ENCODE measurements at regions not wholly inside any gene's neighbourhood (a gene's known extent, or its start where the extent isn't known, plus 50 kb on each side); places are given as distances from the start of the nearest gene placed in this dataset.

GRCh38 chr16:85199880-85200279 lies 87.6 kb upstream of the CIBAR2 start:
- intact Hi-C loops (cut with micrococcal nuclease; ENCODE audit: unreplicated experiment) (no loop called here), in situ Hi-C loops (cut with HindIII; ENCODE audit: extremely low pct_ligation_motif_present, low pct_unique_long_range_greater_than_20kb) (no loop called here)
- no peak for ATAC-seq
- DNase-seq (ENCODE audit: low spot score), result no peak
- CTCF ChIA-PET (ENCODE audit: low intra/inter-chr PET ratio, low total read pairs), result no interaction called here
- no peaks in the 10 kb centered on the region for H3K9me3 ChIP-seq (ENCODE audit: low read length)
- BruUV-seq (replicated peaks), result no TSS peak
- H4K20me1 ChIP-seq (ENCODE audit: insufficient read depth, low read length), result no peaks in the 10 kb centered on the region
- no peak for FAIRE-seq
- no peak overlapping the region for H3K4me3 ChIP-seq (replicated peaks in 1 of 3; ENCODE audit: insufficient read depth in 1 of 3, low read depth in 2 of 3, low read length in 3 of 3)
- TF ChIP-seq ZNF678 (CRISPR knock-in tag; IDR thresholded peaks at IDR 0.05), result no peak
- TF ChIP-seq ZNF274 (CRISPR knock-in tag; IDR thresholded peaks at IDR 0.05), result 0 out of 2 replicates have a peak, but pooled peaks have one; percentile 4
- TF ChIP-seq ZNF563 (CRISPR knock-in tag; IDR thresholded peaks at IDR 0.05), result peak; percentile 50; the same call in 1 of the 2 replicates
- TF ChIP-seq ZNF646 (CRISPR knock-in tag; IDR thresholded peaks at IDR 0.05), result 0 out of 2 replicates have a peak, but pooled peaks have one; percentile 24
- TF ChIP-seq SNAPC4 (CRISPR knock-in tag; IDR thresholded peaks at IDR 0.05), result no peak
- no peaks in the 10 kb centered on the region for H3K79me2 ChIP-seq (ENCODE audit: insufficient read depth, low read length)
- no peak overlapping the region for H3K9ac ChIP-seq (ENCODE audit: insufficient read depth, low read depth, low read length)
- H3K4me1 ChIP-seq (ENCODE audit: insufficient read depth, low read length), result peaks cover 98% of the 10 kb centered on the region
- no peaks in the 10 kb centered on the region; a peak in 1 of 5 replicates for H3K27me3 ChIP-seq (ENCODE audit: control insufficient read depth in 1 of 2, insufficient read depth in 2 of 2, low read length in 2 of 2)
- peak overlapping the region; percentile 66; the same call in 1 of the 2 replicates for H3K4me2 ChIP-seq (ENCODE audit: low read depth, low read length)
- no peaks in the 10 kb centered on the region for H3K36me3 ChIP-seq (replicated peaks in 1 of 2; ENCODE audit: control insufficient read depth in 1 of 2, insufficient read depth in 2 of 2, low read length in 2 of 2)
- peak overlapping the region; percentile 73 for H3K27ac ChIP-seq (ENCODE audit: extremely low read length, insufficient read depth, low read length)
- WGBS (ENCODE audit: low lambda C conversion rate), result 95% methylated on average over 7 of the region's 9 CpGs
- POLR2A ChIA-PET, result interaction anchor here (0.7 to 1.5 kb wide), 4 partner anchors 13 to 56 kb away, joined by 3 to 4 read pairs (median 4); no protein-coding TSS in a partner anchor
- H2AFZ ChIP-seq (ENCODE audit: low read length), result no peak overlapping the region
